ENCODE measurements at regions not wholly inside any gene's neighbourhood (a gene's known extent, or its start where the extent isn't known, plus 50 kb on each side); places are given as distances from the start of the nearest gene placed in this dataset.
"Not testable (repeated sequence)": the region's sequence is repeated elsewhere in the genome, so short reads cannot be mapped to it uniquely, and the experiment has no call there.

GRCh38 chr4:131344761-131345160 lies 1804.3 kb upstream of the PCDH10 start:
- no peaks in the 10 kb centered on the region for H3K9me3 Mint-ChIP-seq (ENCODE audit: unreplicated experiment)
- no peak for DNase-seq
- H3K27ac Mint-ChIP-seq (ENCODE audit: unreplicated experiment) = no peak overlapping the region

DNA sequence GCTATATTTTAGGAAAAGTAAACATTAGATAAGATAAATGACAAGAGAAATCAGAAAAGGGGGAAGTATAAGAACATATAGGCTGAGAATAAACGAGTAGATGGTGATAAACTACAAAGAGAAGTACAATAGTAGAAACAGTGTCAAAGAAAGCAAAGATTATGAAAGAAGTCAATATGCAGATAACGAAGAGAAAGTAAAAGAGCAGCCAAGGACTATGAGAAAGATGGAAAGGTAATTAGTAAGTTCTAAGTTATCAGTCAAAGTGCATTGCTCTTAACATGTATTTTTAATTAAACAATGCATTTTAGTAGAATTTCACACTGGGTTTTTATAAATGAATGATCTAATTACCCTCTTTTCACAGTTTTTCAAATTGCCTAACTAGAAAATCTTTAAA lies 1801.3 kb upstream of the PCDH10 start:
- TF ChIP-seq, protein P1, sequence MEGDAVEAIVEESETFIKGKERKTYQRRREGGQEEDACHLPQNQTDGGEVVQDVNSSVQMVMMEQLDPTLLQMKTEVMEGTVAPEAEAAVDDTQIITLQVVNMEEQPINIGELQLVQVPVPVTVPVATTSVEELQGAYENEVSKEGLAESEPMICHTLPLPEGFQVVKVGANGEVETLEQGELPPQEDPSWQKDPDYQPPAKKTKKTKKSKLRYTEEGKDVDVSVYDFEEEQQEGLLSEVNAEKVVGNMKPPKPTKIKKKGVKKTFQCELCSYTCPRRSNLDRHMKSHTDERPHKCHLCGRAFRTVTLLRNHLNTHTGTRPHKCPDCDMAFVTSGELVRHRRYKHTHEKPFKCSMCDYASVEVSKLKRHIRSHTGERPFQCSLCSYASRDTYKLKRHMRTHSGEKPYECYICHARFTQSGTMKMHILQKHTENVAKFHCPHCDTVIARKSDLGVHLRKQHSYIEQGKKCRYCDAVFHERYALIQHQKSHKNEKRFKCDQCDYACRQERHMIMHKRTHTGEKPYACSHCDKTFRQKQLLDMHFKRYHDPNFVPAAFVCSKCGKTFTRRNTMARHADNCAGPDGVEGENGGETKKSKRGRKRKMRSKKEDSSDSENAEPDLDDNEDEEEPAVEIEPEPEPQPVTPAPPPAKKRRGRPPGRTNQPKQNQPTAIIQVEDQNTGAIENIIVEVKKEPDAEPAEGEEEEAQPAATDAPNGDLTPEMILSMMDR (IDR thresholded peaks at IDR 0.05; ENCODE audit: partially characterized antibody, unreplicated experiment) = no peak
- Mint-ChIP-seq H3K4me3 (ENCODE audit: unreplicated experiment) (no peak overlapping the region), H3K4me1 (ENCODE audit: low read depth, unreplicated experiment) (peaks cover 12% of the 10 kb centered on the region), H3K27me3 (ENCODE audit: unreplicated experiment) (no peaks in the 10 kb centered on the region), H3K27ac (ENCODE audit: unreplicated experiment) (no peak overlapping the region), H3K9me3 (ENCODE audit: unreplicated experiment) (no peaks in the 10 kb centered on the region), H3K36me3 (ENCODE audit: unreplicated experiment) (no peaks in the 10 kb centered on the region)
- DNase-seq = no peak

More at GRCh38 chr4:131344761-131345160, 1804.3 kb upstream of the PCDH10 start:
- no peaks in the 10 kb centered on the region for H3K27me3 Mint-ChIP-seq (ENCODE audit: unreplicated experiment)
- peaks cover 12% of the 10 kb centered on the region for H3K4me1 Mint-ChIP-seq (ENCODE audit: low read depth, unreplicated experiment)
- no peaks in the 10 kb centered on the region for H3K36me3 Mint-ChIP-seq (ENCODE audit: unreplicated experiment)
- TF ChIP-seq, protein P1 (IDR thresholded peaks at IDR 0.05; ENCODE audit: partially characterized antibody, unreplicated experiment) = no peak
- H3K4me3 Mint-ChIP-seq (ENCODE audit: unreplicated experiment) = no peak overlapping the region

GRCh38 chr4:131348263-131348662 lies 1800.8 kb upstream of the PCDH10 start:
- no peak overlapping the region for H3K4me3 Mint-ChIP-seq (ENCODE audit: unreplicated experiment)
- no peaks in the 10 kb centered on the region for H3K27me3 Mint-ChIP-seq (ENCODE audit: unreplicated experiment)
- peaks cover 12% of the 10 kb centered on the region for H3K4me1 Mint-ChIP-seq (ENCODE audit: low read depth, unreplicated experiment)
- TF ChIP-seq, protein P1 (IDR thresholded peaks at IDR 0.05; ENCODE audit: partially characterized antibody, unreplicated experiment) = no peak
- DNase-seq = no peak
- peaks cover under 1% of the 10 kb centered on the region for H3K9me3 Mint-ChIP-seq (ENCODE audit: unreplicated experiment)
- H3K27ac Mint-ChIP-seq (ENCODE audit: unreplicated experiment) = no peak overlapping the region
- no peaks in the 10 kb centered on the region for H3K36me3 Mint-ChIP-seq (ENCODE audit: unreplicated experiment)

DNA sequence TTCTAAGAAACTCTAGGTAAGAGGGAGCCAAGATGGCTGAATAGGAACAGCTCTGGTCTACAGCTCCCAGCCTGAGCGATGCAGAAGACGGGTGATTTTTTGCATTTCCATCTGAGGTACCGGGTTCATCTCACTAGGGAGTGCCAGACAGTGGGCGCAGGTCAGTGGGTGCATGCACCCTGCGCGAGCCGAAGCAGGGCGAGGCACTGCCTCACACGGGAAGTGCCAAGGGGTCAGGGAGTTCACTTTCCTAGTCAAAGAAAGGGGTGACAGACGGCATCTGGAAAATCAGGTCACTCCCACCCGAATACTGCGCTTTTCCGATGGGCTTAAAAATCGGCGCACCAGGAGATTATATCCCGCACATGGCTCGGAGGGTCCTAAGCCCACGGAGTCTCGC lies 1796.7 kb upstream of the PCDH10 start:
- not testable (repeated sequence) for H3K27ac Mint-ChIP-seq (ENCODE audit: unreplicated experiment); H3K9me3 Mint-ChIP-seq (ENCODE audit: unreplicated experiment); DNase-seq; H3K27me3 Mint-ChIP-seq (ENCODE audit: unreplicated experiment); H3K4me3 Mint-ChIP-seq (ENCODE audit: unreplicated experiment); H3K4me1 Mint-ChIP-seq (ENCODE audit: low read depth, unreplicated experiment); H3K36me3 Mint-ChIP-seq (ENCODE audit: unreplicated experiment)

DNA sequence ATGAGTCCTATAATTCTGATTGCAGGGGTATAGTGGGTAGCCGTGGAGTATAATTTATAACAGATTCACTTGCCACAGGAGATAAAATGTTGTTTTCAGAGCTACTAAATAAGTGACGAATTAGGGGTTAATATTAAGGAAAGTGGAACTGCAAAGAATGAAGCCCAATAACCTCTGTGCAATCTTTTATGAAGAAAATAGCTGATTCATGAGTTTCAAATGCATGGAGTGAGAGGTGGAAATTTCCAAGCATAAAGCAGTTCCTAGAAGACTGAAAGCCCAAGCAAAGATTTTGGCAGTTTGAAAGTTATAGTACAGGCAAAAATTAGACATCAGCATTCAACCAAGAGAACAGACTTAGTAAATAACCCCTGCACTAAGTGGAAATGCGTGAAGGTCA lies 1782.4 kb upstream of the PCDH10 start:
- TF ChIP-seq, protein P1 (IDR thresholded peaks at IDR 0.05; ENCODE audit: partially characterized antibody, unreplicated experiment) = no peak
- H3K27ac Mint-ChIP-seq (ENCODE audit: unreplicated experiment) = no peak overlapping the region
- no peaks in the 10 kb centered on the region for H3K36me3 Mint-ChIP-seq (ENCODE audit: unreplicated experiment)
- no peaks in the 10 kb centered on the region for H3K27me3 Mint-ChIP-seq (ENCODE audit: unreplicated experiment)
- H3K4me1 Mint-ChIP-seq (ENCODE audit: low read depth, unreplicated experiment) = no peaks in the 10 kb centered on the region
- H3K4me3 Mint-ChIP-seq (ENCODE audit: unreplicated experiment) = no peak overlapping the region
- DNase-seq = no peak
- H3K9me3 Mint-ChIP-seq (ENCODE audit: unreplicated experiment) = peaks cover 2% of the 10 kb centered on the region

DNA sequence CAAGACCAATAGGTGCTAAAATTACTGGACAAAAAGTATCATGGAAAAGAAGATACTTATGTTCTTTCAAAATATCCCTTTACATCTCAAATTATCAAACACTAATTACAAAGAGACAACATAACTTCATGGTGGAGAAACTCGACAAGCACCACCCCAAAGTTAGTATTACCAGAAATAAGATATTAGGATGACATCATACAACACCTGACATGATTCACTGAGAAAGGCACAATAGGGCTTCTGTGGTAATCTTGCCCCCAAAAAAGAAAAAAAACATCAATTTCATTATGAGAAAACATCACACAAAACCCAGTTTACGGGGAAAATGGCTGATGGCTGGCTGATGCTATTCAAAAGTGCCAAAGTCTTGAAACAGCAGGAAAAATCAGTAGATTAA lies 1781.7 kb upstream of the PCDH10 start:
- TF ChIP-seq, protein P1 (IDR thresholded peaks at IDR 0.05; ENCODE audit: partially characterized antibody, unreplicated experiment) = no peak
- no peaks in the 10 kb centered on the region for H3K27me3 Mint-ChIP-seq (ENCODE audit: unreplicated experiment)
- H3K36me3 Mint-ChIP-seq (ENCODE audit: unreplicated experiment) = no peaks in the 10 kb centered on the region
- no peak overlapping the region for H3K27ac Mint-ChIP-seq (ENCODE audit: unreplicated experiment)
- H3K4me1 Mint-ChIP-seq (ENCODE audit: low read depth, unreplicated experiment) = no peaks in the 10 kb centered on the region
- H3K9me3 Mint-ChIP-seq (ENCODE audit: unreplicated experiment) = peaks cover 4% of the 10 kb centered on the region
- no peak overlapping the region for H3K4me3 Mint-ChIP-seq (ENCODE audit: unreplicated experiment)
- DNase-seq = no peak

All from glutamatergic neuron (in vitro differentiated cells).